Colonic mucosa (tissue), 4 donors: ENCODE measurements at regions not wholly inside any gene's neighbourhood (a gene's known extent, or its start where the extent isn't known, plus 50 kb on each side); places are given as distances from the start of the nearest gene placed in this dataset.

Experiments used
- DNase-seq: peaks from one replicate; pipeline ENCODE4 v3.0.0-alpha.2; 2020
- H3K27ac ChIP-seq: fragments of 200-600 bp; one replicate; pipeline ENCODE4 v1.8.0; 2021
- H3K27me3 ChIP-seq: fragments of 200-600 bp; one replicate; pipeline ENCODE4 v1.8.0; 2021
- H3K36me3 ChIP-seq: fragments of 200-600 bp; one replicate; pipeline ENCODE4 v1.8.0; 2021
- H3K4me1 ChIP-seq: fragments of 200-600 bp; one replicate; pipeline ENCODE4 v1.8.0; 2021; ENCODE audit warnings: mild to moderate bottlenecking
- H3K4me3 ChIP-seq: fragments of 200-600 bp; one replicate; pipeline ENCODE4 v1.8.0; 2021
- H3K9ac ChIP-seq, 2 donors: one replicate each; pipeline ENCODE4 v1.7.0; 2013; ENCODE audit warnings: control low read depth in 2 of 2, low read depth in 2 of 2, low read length in 2 of 2
- H3K9me3 ChIP-seq: fragments of 200-600 bp; one replicate; pipeline ENCODE4 v1.8.0; 2021
- intact Hi-C: fragments of 100-400 bp; cut with DNase I; formaldehyde crosslinking; loops from one replicate; pipeline ENCODE4 v1.14.1; 2022
- TF ChIP-seq, protein P1 (sequence below): fragments of 200-600 bp; IDR thresholded peaks from one replicate; pipeline ENCODE4 v1.8.0; 2022; ENCODE audit warnings: antibody characterized with exemption, mild to moderate bottlenecking
- donor health status: healthy.
- donor health status: DM: no; HTN: no; CAD: no.
- donor health status: DM: no; HTN: no; CAD: no.

DNA sequence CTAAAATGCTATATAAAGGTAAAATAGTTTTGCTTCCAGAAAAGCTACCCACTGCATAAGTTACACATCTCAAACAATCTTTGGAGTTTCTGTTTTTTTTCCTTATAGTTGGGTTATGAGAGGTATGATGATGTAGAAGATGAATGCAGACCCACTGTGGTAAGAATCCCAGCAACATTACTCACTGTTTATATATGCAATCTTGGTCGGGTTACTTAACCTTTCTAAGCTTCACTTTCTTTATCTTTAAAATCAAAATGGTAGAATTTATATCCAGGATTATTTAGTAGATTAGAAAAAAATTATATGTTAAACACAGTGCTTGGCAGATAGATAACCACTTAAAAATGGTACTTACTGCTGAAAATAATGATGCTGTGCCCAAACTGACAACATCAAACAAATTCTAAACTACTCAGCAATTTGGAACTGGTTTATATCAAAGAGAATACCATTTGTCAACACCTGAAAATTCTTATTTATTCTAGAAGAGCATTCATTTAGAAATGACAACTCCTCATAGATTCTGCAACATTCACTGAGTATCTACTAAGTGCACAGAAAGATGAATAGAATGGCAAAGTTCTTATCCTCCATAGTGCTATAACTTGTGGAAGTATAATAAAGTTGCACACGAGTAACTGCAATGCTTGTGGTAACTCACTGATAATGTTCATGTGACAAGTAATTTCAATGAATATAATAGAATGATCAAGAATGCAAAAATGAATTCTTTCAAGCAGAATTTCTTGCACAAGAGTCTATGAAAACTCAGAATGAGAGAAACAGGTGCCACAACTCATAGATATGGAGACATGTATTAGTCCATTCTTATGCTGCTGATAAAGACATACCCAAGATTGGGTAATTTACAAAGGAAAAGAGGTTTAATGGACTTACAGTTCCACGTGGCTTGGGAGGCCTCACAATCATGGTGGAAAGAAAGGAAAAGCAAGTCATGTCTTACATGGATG, 129.0 kb upstream of the SLC7A14 start:
- Histone ChIP-seq H3K36me3 (no peaks in the 10 kb centered on the region), H3K4me1 (no peaks in the 10 kb centered on the region), H3K9ac (no peak overlapping the region), H3K4me3 (no peak overlapping the region), H3K27ac (no peak overlapping the region), H3K27me3 (no peaks in the 10 kb centered on the region), H3K9me3 (no peaks in the 10 kb centered on the region)
- no peak for DNase-seq
- intact Hi-C loops, result no loop called here
- TF ChIP-seq, protein P1, sequence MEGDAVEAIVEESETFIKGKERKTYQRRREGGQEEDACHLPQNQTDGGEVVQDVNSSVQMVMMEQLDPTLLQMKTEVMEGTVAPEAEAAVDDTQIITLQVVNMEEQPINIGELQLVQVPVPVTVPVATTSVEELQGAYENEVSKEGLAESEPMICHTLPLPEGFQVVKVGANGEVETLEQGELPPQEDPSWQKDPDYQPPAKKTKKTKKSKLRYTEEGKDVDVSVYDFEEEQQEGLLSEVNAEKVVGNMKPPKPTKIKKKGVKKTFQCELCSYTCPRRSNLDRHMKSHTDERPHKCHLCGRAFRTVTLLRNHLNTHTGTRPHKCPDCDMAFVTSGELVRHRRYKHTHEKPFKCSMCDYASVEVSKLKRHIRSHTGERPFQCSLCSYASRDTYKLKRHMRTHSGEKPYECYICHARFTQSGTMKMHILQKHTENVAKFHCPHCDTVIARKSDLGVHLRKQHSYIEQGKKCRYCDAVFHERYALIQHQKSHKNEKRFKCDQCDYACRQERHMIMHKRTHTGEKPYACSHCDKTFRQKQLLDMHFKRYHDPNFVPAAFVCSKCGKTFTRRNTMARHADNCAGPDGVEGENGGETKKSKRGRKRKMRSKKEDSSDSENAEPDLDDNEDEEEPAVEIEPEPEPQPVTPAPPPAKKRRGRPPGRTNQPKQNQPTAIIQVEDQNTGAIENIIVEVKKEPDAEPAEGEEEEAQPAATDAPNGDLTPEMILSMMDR, result no peak

DNA sequence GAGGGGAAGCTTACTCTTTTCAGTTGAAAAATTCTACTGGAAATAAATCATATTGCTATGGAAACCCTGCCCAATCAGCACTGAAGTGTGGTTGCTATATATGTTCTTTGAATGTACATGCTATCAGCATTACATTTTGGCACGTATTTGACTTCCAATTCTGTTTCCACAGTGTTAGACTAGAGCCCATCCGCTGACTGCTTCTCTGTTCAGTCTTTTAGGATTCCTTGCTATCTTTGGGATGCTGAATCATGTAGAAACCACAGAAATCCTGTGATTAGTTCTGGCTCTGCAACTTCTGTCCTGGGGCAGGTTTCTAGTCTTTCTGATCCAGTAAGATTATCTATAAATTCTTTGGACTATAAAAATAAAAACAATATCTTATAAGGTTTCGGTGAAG, 128.2 kb upstream of the SLC7A14 start:
- Histone ChIP-seq H3K27me3 (no peaks in the 10 kb centered on the region), H3K4me3 (no peak overlapping the region), H3K4me1 (no peaks in the 10 kb centered on the region), H3K9ac (no peak overlapping the region), H3K9me3 (no peaks in the 10 kb centered on the region), H3K27ac (no peak overlapping the region), H3K36me3 (no peaks in the 10 kb centered on the region)
- no peak for DNase-seq
- TF ChIP-seq, protein P1, result no peak
- intact Hi-C loops, result no loop called here

DNA sequence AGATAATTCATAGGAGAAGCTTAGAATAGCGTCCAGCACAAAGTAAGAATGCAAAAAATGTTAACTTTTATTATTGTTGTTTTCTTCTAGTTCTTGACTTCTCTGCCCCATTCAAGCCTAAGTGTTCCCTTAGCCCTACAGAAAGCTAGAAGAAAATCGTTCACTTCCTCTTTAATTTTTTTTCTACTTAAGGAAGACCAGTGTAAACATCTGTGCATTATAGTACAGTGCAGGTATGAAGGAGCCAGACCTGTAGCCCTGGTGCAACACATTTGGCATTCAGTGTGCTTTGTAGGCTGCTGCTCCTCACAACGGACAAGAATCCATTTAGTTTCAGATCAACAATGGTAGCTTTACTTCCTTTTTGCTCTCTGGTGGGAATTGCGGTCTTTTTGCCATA, 127.8 kb upstream of the SLC7A14 start:
- H3K27ac ChIP-seq, result no peak overlapping the region
- no peaks in the 10 kb centered on the region for H3K4me1 ChIP-seq
- H3K4me3 ChIP-seq, result no peak overlapping the region
- no peaks in the 10 kb centered on the region for H3K9me3 ChIP-seq
- TF ChIP-seq, protein P1, result no peak
- intact Hi-C loops, result no loop called here
- no peaks in the 10 kb centered on the region for H3K27me3 ChIP-seq
- no peak overlapping the region for H3K9ac ChIP-seq
- DNase-seq, result no peak
- no peaks in the 10 kb centered on the region for H3K36me3 ChIP-seq

DNA sequence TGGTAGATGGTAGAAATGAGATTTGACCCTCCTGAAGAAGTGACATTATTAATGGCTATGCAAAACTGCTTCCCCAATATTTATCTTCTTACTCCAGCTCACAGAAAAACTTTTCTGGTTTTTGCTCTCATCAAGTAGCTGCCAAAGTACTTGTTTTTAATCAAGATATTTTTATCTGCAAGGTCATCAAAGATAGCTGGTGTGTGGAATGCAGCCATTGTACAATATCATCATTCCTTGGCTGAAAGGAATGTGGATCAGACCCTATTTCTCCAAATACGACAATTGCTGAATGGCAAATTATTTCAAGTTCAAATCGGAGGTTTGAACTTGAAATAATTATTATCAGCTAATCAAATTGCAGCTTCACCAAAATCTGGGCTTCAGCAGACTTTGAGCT, 126.9 kb upstream of the SLC7A14 start:
- Histone ChIP-seq H3K4me3 (no peak overlapping the region), H3K27me3 (no peaks in the 10 kb centered on the region), H3K4me1 (no peaks in the 10 kb centered on the region), H3K27ac (no peak overlapping the region), H3K9me3 (no peaks in the 10 kb centered on the region), H3K36me3 (no peaks in the 10 kb centered on the region), H3K9ac (no peak overlapping the region)
- TF ChIP-seq, protein P1, result no peak
- DNase-seq, result no peak
- intact Hi-C loops, result no loop called here

DNA sequence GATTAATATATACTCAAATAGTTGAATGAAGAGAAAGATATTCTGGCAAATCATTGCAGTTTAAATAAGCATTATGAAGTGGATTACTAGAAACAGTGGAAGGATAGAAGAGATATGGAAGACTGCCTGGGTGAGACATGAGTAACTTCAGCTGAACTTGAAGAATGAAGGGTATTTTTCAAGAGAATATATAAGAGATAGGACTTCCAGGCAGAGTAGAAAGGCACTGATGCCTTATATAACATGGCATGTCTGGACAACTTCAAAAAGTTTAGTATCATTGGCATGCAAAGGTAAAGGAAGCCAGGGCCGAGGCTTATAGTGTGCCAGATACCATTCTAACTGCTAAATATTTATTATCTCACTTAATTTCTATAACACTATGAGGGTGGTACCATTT, 126.5 kb upstream of the SLC7A14 start:
- Histone ChIP-seq H3K9ac (no peak overlapping the region), H3K27ac (no peak overlapping the region), H3K4me1 (no peaks in the 10 kb centered on the region), H3K9me3 (no peaks in the 10 kb centered on the region), H3K36me3 (no peaks in the 10 kb centered on the region), H3K4me3 (no peak overlapping the region), H3K27me3 (no peaks in the 10 kb centered on the region)
- no peak for DNase-seq
- TF ChIP-seq, protein P1, result no peak
- intact Hi-C loops, result no loop called here
